ENCODE measurements at regions not wholly inside any gene's neighbourhood (a gene's known extent, or its start where the extent isn't known, plus 50 kb on each side); places are given as distances from the start of the nearest gene placed in this dataset.

DNA sequence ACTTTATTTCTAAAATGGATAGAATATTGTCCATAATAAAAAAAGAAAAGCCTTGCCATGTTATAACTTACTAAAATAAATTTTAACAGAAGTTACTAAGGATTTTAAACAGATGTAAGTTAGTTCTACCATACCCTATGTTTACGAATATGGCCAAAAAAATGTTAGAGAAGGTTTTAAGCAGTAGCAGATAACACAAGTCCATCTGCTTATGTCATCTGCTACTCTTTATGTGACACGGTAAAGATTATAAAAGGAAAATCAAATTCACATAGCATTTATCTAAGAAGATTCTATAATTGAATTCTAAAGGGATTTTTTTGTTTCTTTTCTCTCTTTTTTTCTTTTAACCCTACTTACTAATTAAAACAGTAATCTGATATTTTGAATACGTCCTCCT lies 114.2 kb upstream of the MIR17HG start:
- Histone ChIP-seq H4K20me1 (ENCODE audit: insufficient read depth) (no peaks in the 10 kb centered on the region), H3K9me3 (ENCODE audit: insufficient read depth, low read depth) (no peaks in the 10 kb centered on the region), H2AFZ (no peak overlapping the region), H3K4me1 (replicated peaks; ENCODE audit: insufficient read depth) (no peaks in the 10 kb centered on the region), H3K27ac (no peak overlapping the region), H3F3A (ENCODE audit: insufficient read depth, low read depth) (no peaks in the 10 kb centered on the region), H3K4me2 (no peak overlapping the region), H3K4me3 (no peak overlapping the region), H3K27me3 (ENCODE audit: insufficient read depth, low read depth) (no peaks in the 10 kb centered on the region), H3K79me2 (ENCODE audit: low read depth) (no peaks in the 10 kb centered on the region), H3K36me3 (ENCODE audit: low read depth) (no peaks in the 10 kb centered on the region), H3K9me2 (ENCODE audit: insufficient read depth) (no peaks in the 10 kb centered on the region)
- POLR2A ChIA-PET (ENCODE audit: unreplicated experiment) = no interaction called here
- CTCF ChIA-PET = no interaction called here
- BruUV-seq (replicated peaks) = no TSS peak
- TF ChIP-seq, protein P1, sequence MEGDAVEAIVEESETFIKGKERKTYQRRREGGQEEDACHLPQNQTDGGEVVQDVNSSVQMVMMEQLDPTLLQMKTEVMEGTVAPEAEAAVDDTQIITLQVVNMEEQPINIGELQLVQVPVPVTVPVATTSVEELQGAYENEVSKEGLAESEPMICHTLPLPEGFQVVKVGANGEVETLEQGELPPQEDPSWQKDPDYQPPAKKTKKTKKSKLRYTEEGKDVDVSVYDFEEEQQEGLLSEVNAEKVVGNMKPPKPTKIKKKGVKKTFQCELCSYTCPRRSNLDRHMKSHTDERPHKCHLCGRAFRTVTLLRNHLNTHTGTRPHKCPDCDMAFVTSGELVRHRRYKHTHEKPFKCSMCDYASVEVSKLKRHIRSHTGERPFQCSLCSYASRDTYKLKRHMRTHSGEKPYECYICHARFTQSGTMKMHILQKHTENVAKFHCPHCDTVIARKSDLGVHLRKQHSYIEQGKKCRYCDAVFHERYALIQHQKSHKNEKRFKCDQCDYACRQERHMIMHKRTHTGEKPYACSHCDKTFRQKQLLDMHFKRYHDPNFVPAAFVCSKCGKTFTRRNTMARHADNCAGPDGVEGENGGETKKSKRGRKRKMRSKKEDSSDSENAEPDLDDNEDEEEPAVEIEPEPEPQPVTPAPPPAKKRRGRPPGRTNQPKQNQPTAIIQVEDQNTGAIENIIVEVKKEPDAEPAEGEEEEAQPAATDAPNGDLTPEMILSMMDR (conservative IDR thresholded peaks at IDR 0.05) = no peak
- no peak for TF ChIP-seq EZH2 (IDR thresholded peaks at IDR 0.05; ENCODE audit: low read depth)
- no peak for DNase-seq
- intact Hi-C loops (cut with micrococcal nuclease; ENCODE audit: unreplicated experiment) = no loop called here

DNA sequence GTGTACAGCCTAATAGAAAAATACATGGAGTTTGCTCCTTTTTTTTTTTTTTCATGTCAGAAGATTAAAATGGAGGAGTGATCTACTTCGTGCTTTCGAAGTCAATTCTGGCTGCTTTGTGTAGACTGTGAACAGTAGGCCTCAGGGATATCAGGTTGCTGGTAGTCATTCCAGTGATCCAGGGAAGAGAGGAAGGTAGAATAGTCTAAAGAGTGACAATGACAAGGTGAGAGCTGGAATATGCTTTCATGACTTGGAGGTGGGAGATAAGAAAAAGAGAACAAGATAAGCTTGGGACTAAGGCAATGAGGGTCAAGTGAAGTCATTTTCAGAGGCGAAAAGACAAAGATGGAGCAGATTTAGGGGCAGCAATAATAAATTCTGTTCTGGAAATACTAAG lies 111.3 kb upstream of the MIR17HG start:
- intact Hi-C loops (cut with micrococcal nuclease; ENCODE audit: unreplicated experiment) = no loop called here
- Histone ChIP-seq H3K79me2 (ENCODE audit: low read depth) (no peaks in the 10 kb centered on the region), H3K4me2 (no peak overlapping the region), H3K9me3 (ENCODE audit: insufficient read depth, low read depth) (no peaks in the 10 kb centered on the region), H3K27ac (no peak overlapping the region), H3K9me2 (ENCODE audit: insufficient read depth) (no peaks in the 10 kb centered on the region), H4K20me1 (ENCODE audit: insufficient read depth) (no peaks in the 10 kb centered on the region), H2AFZ (no peak overlapping the region), H3K36me3 (ENCODE audit: low read depth) (no peaks in the 10 kb centered on the region), H3K27me3 (ENCODE audit: insufficient read depth, low read depth) (no peaks in the 10 kb centered on the region), H3K4me1 (replicated peaks; ENCODE audit: insufficient read depth) (no peaks in the 10 kb centered on the region), H3F3A (ENCODE audit: insufficient read depth, low read depth) (no peaks in the 10 kb centered on the region), H3K4me3 (no peak overlapping the region)
- CTCF ChIA-PET = no interaction called here
- TF ChIP-seq, protein P1 (conservative IDR thresholded peaks at IDR 0.05) = no peak
- no peak for TF ChIP-seq EZH2 (IDR thresholded peaks at IDR 0.05; ENCODE audit: low read depth)
- DNase-seq = no peak
- POLR2A ChIA-PET (ENCODE audit: unreplicated experiment) = no interaction called here
- BruUV-seq (replicated peaks) = no TSS peak

DNA sequence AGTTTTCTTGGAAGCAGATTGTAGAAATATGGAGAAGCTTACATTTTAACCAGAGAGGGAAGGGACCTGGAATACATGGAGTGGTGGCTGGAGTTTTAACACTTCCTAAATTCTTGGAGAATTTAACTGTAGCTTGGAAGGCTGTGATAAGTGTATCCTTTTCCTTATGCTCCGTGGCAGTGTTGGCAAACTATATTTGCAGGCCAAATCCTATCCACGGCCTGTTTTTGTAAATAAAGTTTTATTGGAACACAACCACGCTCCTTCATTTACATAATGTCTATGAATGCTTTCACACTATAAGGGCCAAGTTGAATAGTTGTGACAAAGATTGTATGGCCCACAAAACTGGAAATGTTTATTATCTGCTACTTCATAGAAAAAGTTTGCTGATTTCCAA lies 110.6 kb upstream of the MIR17HG start:
- no peaks in the 10 kb centered on the region for H3K9me3 ChIP-seq (ENCODE audit: insufficient read depth, low read depth)
- no peak for DNase-seq
- no peaks in the 10 kb centered on the region for H3K79me2 ChIP-seq (ENCODE audit: low read depth)
- H3K36me3 ChIP-seq (ENCODE audit: low read depth) = no peaks in the 10 kb centered on the region
- H4K20me1 ChIP-seq (ENCODE audit: insufficient read depth) = no peaks in the 10 kb centered on the region
- ChIA-PET POLR2A (ENCODE audit: unreplicated experiment) (no interaction called here), CTCF (no interaction called here)
- H3K27ac ChIP-seq = no peak overlapping the region
- H2AFZ ChIP-seq = no peak overlapping the region
- no peaks in the 10 kb centered on the region for H3K27me3 ChIP-seq (ENCODE audit: insufficient read depth, low read depth)
- H3K4me2 ChIP-seq = no peak overlapping the region
- intact Hi-C loops (cut with micrococcal nuclease; ENCODE audit: unreplicated experiment) = no loop called here
- no peaks in the 10 kb centered on the region for H3F3A ChIP-seq (ENCODE audit: insufficient read depth, low read depth)
- H3K4me3 ChIP-seq = no peak overlapping the region
- BruUV-seq (replicated peaks) = no TSS peak
- H3K9me2 ChIP-seq (ENCODE audit: insufficient read depth) = no peaks in the 10 kb centered on the region
- H3K4me1 ChIP-seq (replicated peaks; ENCODE audit: insufficient read depth) = no peaks in the 10 kb centered on the region
- no peak for TF ChIP-seq EZH2 (IDR thresholded peaks at IDR 0.05; ENCODE audit: low read depth)
- TF ChIP-seq, protein P1 (conservative IDR thresholded peaks at IDR 0.05) = no peak
